ENCODE measurements at regions not wholly inside any gene's neighbourhood (a gene's known extent, or its start where the extent isn't known, plus 50 kb on each side); places are given as distances from the start of the nearest gene placed in this dataset.

DNA sequence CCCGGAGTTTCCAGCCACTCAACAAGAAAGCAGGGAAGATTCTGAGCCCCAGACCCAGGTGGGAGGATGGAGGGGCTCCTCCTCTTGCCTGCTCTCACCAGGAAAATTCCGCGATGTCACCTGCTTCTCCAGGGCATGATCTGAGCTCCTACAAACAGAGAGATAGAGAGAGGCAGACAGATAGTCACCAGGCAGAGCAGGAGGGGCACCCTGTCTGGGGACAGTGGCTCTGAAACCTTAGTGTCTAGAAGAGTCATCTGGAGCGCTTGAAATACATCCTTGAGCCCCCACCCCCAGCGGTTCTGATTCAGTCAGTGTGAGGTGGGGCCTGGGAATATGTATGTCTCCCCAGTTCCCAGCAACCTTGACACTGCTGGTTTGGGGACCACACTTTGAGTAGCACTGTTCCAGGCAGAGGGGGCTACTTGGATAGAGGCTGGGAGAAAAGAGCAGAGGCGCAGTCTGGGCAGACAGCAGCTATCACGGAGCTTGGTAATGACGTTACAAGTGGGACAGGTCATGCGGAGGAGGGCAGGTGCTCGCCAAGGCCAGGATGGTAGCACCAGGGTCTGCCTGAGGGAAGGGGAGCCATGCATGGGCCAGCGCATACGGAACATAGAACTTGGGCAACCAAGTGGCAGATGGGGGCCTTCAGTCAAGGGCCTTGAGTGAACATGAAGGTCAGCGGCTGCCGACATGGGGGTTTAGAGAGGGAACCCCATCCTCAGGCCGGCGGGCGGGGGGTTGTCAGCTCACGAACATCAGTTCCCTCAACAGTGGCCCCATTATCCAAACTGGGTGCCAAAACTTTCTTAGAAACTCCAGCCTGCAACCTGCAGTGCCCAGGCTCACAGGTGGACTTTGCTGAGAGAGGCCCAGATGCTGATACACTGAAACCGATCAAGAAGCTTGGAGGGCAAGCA is 60.9 kb upstream of the MYEOV start:
- TF ChIP-seq, protein P1, sequence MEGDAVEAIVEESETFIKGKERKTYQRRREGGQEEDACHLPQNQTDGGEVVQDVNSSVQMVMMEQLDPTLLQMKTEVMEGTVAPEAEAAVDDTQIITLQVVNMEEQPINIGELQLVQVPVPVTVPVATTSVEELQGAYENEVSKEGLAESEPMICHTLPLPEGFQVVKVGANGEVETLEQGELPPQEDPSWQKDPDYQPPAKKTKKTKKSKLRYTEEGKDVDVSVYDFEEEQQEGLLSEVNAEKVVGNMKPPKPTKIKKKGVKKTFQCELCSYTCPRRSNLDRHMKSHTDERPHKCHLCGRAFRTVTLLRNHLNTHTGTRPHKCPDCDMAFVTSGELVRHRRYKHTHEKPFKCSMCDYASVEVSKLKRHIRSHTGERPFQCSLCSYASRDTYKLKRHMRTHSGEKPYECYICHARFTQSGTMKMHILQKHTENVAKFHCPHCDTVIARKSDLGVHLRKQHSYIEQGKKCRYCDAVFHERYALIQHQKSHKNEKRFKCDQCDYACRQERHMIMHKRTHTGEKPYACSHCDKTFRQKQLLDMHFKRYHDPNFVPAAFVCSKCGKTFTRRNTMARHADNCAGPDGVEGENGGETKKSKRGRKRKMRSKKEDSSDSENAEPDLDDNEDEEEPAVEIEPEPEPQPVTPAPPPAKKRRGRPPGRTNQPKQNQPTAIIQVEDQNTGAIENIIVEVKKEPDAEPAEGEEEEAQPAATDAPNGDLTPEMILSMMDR (IDR thresholded peaks at IDR 0.05), result no peak
- H3K9me3 ChIP-seq, result no peaks in the 10 kb centered on the region
- H3K4me1 ChIP-seq (ENCODE audit: low read depth), result no peaks in the 10 kb centered on the region
- no peak overlapping the region for H3K4me3 ChIP-seq
- ATAC-seq (no peak), DNase-seq (no peak)
- H3K36me3 ChIP-seq (ENCODE audit: low read depth), result no peaks in the 10 kb centered on the region
- intact Hi-C loops (cut with DNase I, micrococcal nuclease), result no loop called here

DNA sequence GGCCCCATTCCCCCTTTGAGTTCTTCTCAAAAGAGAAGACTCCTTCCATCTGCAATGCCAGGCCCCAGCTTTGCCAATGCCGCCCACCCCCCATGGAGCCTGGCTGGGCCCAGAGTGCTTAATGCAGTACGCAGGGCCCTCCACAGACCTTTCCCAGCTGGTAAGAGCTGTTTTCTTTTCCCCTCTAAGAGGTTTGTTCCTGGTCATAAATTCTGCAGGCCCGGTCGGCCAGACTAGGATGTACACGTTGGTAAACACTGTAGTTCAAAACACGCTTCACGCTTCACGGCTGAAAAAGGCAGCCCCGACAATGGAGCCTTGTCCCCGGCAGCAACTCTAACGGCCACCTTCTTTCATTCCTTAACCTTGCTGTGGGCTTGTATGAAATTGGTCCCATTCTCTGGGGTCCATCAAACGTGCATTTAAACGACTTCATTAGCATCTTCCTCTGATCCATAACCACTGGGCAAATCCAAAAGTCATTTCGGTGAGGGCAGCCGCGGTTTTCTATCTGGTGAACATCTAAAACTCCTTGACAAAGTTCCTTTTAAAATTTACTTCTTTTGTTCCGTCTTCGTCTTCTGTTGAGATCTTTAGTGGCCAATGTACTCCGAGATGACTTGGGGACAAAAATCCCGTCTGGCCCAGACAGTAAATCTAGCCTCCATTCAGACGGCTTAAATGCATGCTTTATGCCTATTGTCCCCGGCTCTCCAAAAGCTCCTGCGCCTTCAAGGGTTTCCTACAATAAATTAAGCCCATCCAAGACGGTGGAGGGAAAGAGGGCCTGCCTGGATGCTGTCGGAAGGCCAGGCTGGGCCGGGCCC is 60.0 kb upstream of the MYEOV start:
- TF ChIP-seq, protein P1 (IDR thresholded peaks at IDR 0.05), result no peak
- ATAC-seq, result no peak
- H3K4me1 ChIP-seq (ENCODE audit: low read depth), result no peaks in the 10 kb centered on the region
- H3K36me3 ChIP-seq (ENCODE audit: low read depth), result no peaks in the 10 kb centered on the region
- H3K4me3 ChIP-seq, result no peak overlapping the region
- no peak for DNase-seq
- intact Hi-C loops (cut with DNase I, micrococcal nuclease), result no loop called here
- H3K9me3 ChIP-seq, result no peaks in the 10 kb centered on the region

GRCh38 chr11:69234740-69235710 is 58.9 kb upstream of the MYEOV start:
- TF ChIP-seq, protein P1 (IDR thresholded peaks at IDR 0.05), result no peak
- DNase-seq (no peak), ATAC-seq (no peak)
- no peaks in the 10 kb centered on the region for H3K4me1 ChIP-seq (ENCODE audit: low read depth)
- H3K36me3 ChIP-seq (ENCODE audit: low read depth), result no peaks in the 10 kb centered on the region
- H3K4me3 ChIP-seq, result no peak overlapping the region
- intact Hi-C loops (cut with DNase I, micrococcal nuclease), result no loop called here
- no peaks in the 10 kb centered on the region for H3K9me3 ChIP-seq

GRCh38 chr11:69238573-69239351 is 55.2 kb upstream of the MYEOV start:
- Histone ChIP-seq H3K9me3 (no peaks in the 10 kb centered on the region), H3K4me1 (ENCODE audit: low read depth) (no peaks in the 10 kb centered on the region), H3K4me3 (no peak overlapping the region), H3K36me3 (ENCODE audit: low read depth) (no peaks in the 10 kb centered on the region)
- DNase-seq (no peak), ATAC-seq (no peak)
- intact Hi-C loops (cut with DNase I, micrococcal nuclease), result no loop called here
- TF ChIP-seq, protein P1 (IDR thresholded peaks at IDR 0.05), result no peak
